NCI-H2107 treated with DMSO at 0.1 percent for 48 hours (cell line): ENCODE measurements at regions not wholly inside any gene's neighbourhood (a gene's known extent, or its start where the extent isn't known, plus 50 kb on each side); places are given as distances from the start of the nearest gene placed in this dataset.
"Not testable (repeated sequence)": the region's sequence is repeated elsewhere in the genome, so short reads cannot be mapped to it uniquely, and the experiment has no call there.

Experiments used
- DNase-seq: peaks from one replicate; lab custom pipeline; 2025; ENCODE audit not compliant: unreplicated experiment; lab: John Stamatoyannopoulos, UW

- no peak for DNase-seq
Measured at GRCh38 chr5:89695371-89695770, 714.2 kb downstream of the CETN3 start.

- DNase-seq, result no peak
Measured at GRCh38 chr5:89694026-89694550, 715.5 kb downstream of the CETN3 start.

GRCh38 chr5:89690331-89690730 lies 719.2 kb downstream of the CETN3 start:
- DNase-seq, result no peak

GRCh38 chr5:89686081-89686765 lies 723.3 kb downstream of the CETN3 start:
- no peak for DNase-seq

GRCh38 chr5:89676634-89677033 lies 732.9 kb downstream of the CETN3 start:
- no peak for DNase-seq

DNA sequence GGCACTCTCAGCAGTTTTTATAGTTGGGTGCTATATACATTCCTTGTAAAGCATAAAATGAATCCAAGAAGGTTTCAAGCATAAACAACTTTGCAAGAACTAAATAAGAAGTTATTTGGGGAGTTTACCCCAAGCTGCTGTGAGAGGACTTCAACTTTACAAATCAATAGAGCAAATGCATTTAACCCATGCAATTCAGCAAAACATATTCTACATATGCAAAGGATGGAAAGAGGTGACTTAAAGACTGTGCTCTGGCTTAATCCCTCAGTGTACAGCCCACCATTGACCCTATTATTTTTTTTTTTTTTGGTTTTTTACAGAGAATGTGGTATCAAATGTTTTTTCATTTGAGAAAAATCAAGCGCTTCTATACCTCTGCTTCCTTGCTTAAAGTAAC lies 736.5 kb downstream of the CETN3 start:
- DNase-seq, result no peak

GRCh38 chr5:89668821-89669220 lies 740.7 kb downstream of the CETN3 start:
- no peak for DNase-seq

- no peak for DNase-seq
Measured at GRCh38 chr5:89662499-89662898, 747.1 kb downstream of the CETN3 start.

DNA sequence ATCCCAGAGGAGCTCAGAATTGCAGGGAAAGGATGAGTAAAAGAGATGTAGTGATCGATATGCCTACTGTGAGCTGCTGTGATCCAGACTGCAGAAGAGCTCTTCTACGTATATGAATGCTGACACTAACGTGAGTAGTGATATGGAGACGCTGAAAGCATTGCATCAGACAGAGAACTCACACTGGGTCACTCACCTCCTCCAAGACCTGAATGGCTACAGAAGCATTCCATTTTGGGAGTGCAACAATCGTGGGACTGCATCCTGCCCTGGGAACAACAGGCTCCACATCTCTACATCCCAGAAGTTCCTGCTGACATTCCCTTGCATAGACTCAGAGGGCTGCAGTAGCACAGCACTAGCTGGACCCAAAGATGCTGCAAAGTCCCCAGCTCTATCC lies 755.9 kb upstream of the MEF2C start:
- no peak for DNase-seq

DNA sequence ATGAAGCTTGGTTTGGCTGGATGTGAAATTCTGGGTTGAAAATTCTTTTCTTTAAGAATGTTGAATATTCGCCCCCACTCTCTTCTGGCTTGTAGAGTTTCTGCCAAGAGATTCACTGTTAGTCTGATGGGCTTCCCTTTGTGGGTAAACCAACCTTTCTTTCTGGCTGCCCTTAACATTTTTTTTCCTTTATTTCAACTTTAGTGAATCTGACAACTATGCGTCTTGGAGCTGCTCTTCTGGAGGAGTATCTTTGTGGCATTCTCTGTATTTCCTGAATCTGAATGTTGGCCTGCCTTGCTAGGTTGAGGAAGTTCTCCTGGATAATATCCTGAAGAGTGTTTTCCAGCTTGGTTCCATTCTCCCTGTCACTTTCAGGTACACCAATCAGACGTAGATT lies 751.2 kb upstream of the MEF2C start:
- DNase-seq, result not testable (repeated sequence)

- DNase-seq, result not testable (repeated sequence)
Measured at GRCh38 chr5:89630064-89630463, 747.1 kb upstream of the MEF2C start.

- no peak for DNase-seq
Measured at GRCh38 chr5:89628876-89629635, 746.1 kb upstream of the MEF2C start.

DNA sequence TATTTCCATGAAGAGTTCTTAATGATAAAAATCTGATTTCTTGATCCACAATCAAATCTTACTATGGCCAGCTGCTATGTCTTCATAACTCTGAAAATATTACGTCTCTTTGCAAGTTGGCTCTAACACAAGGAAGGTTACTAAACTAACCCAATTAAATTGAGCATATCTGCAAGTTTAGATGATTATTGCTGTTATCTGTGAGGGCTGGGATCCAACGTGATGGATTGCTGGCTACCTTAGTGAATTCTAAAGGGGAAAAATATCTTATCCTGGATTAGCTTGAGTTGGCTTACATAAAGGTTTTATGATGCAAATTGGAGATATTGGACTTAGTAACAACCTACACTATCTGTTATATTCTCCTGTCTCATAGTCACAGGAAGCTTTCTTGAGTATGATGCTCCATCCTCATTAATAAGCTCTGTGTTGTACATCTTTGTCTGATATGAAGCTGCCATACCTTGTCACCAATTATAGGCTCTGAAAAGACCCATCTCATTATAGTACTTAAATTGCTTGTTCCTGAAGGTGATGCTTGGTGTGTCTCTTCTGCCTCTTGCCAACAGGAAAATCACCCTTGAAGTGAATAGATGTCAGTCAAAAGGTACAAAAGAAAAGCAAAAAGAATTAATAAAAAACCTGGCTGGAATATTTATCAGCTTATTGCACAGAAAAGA lies 733.0 kb upstream of the MEF2C start:
- DNase-seq, result no peak

DNA sequence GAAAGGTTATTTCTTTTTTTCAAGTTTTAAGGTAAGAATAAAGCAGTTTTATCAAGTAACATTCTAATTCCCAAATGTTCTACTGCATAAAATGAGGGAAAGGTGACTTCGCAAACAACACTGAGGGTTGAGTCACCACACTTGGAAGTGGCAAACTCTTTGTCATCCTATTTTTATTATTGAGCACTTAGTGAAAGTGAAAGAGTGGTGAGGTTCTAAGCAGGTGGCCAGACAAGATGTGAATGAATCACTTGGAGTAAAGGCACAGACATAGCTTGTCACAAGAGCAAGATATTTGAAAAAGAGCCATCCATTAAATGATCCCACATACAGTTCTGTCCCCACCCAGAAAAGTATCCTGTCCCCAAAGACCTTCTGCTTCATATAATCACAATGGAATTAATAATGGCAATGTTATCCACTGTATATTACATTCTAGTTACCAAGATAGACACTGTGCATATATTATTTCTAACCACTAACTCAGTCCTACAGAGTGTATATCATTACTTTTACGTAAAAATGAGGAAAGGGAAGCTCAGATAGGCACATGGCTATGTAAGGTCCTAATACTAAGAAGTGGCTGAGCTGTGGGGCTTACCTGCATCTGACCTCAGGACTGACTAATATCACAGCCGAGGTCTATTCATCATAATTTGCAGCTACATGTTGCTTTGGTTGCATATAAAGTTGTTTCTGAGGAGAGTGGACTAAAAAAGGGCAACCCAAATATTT lies 730.4 kb upstream of the MEF2C start:
- no peak for DNase-seq

DNA sequence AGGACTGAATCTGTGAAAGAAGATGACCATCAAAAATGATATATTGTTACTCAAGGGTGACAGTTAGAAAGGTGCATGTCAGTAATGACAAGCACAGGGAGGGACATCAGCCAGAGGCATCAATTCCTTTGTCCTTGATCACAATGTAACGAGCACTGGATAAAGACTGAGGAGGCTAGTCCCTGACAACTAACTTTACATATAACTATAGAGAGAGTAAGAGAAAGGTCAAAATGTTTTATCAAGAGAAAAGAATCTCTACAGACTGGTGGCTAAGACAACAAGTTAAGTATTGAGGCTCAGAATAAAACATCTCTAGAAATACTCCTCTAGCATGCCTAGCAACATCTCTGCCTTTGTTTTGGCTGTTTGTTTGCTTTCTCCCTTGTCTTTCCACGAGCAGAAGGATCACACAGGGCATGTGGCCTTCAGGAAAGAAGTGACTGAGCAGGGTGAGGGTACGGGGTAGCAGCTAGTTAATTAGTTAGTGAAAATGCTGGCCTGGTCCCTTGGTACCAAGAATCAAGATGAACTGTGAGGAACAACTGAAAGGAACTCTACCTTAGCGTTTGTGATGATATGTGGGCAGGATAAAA lies 724.1 kb upstream of the MEF2C start:
- DNase-seq, result no peak

DNA sequence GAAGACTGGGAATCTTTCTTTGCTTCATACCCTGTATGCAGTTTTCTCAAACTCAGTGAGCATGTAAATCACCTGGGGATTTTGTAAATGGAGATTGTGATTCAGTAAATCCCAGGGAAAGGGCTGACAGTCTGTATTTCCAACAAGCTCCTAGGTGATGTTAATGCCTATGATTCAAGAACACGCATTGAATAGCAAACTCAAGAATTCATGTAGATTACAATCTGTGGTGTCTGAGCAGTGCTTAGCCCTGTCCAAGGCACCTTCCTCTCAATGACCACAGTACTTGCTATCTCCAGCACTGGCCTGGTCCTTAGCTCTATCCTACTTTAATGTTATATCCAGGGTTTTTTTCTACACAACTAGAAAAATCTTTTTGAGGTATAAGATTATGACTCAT lies 721.4 kb upstream of the MEF2C start:
- DNase-seq, result no peak

- no peak for DNase-seq
Measured at GRCh38 chr5:89601880-89602279, 718.9 kb upstream of the MEF2C start.

GRCh38 chr5:89597878-89598277 lies 714.9 kb upstream of the MEF2C start:
- DNase-seq, result no peak

- no peak for DNase-seq
Measured at GRCh38 chr5:89596821-89597220, 713.8 kb upstream of the MEF2C start.

DNA sequence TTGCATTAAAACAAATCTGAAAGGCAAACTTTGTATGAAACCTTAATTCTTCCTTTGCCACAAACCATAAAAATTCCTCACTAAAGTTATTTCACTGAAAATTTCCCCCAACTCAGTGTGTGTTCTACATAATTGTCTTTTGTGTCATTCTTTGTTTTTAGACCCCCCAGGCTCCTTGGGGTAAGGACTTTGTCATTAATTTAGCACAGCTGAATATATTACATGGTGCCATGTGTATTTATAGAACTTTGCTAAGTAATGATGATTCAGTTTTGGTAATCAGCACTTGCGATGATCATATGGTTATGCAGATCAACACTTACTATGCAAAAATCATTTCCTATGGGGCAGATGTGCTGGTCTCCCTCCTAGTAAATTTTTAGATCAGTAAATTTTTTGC lies 712.1 kb upstream of the MEF2C start:
- no peak for DNase-seq
